GM12878 (cell line): ENCODE measurements at regions not wholly inside any gene's neighbourhood (a gene's known extent, or its start where the extent isn't known, plus 50 kb on each side); places are given as distances from the start of the nearest gene placed in this dataset.

Experiments used
- ATAC-seq: fragments of 200-7000 bp; cut with Tn5 transposase; 3 replicates; pipeline ENCODE4 v1.9.1; 2020; ENCODE audit warnings: mild to moderate bottlenecking, moderate library complexity
- BruUV-seq: library from RNA; stranded (reverse); fragments of 400-500 nt; replicated peaks from 2 replicates; lab custom pipeline; 2021; lab: Mats Ljungman, UMichigan
- CTCF ChIA-PET: fragments of 300-600 bp; sonication (Branson Sonifier 250); formaldehyde crosslinking; extraction: SDS; loops from one replicate; lab custom pipeline; 2021; ENCODE audit warnings: inconsistent platforms; lab: Yijun Ruan, JAX
- POLR2A ChIA-PET: fragments of 350-600 bp; formaldehyde crosslinking; extraction: SDS; loops from one replicate; lab custom pipeline; 2021; ENCODE audit warnings: inconsistent platforms; lab: Charles Lee
- RAD21 ChIA-PET: fragments of 300-600 bp; sonication (Branson Sonifier 250); formaldehyde crosslinking; loops from one replicate; lab custom pipeline; 2023; ENCODE audit warnings: antibody characterized with exemption; ENCODE audit not compliant: unreplicated experiment; lab: Charles Lee
- SMC1A ChIA-PET: fragments of 300-600 bp; sonication (Branson Sonifier 250); formaldehyde crosslinking; loops from one replicate; lab custom pipeline; 2023; ENCODE audit not compliant: unreplicated experiment, uncharacterized antibody; lab: Charles Lee
- DNase-seq: peaks from one replicate; pipeline ENCODE4 v3.0.0-alpha.2; 2011; ENCODE audit warnings: low read depth, low spot score
- FAIRE-seq: peaks from 3 replicates; lab custom pipeline; 2011; peaks lifted over from hg19 to GRCh38; lab: Jason Lieb, UNC
- H2AFZ ChIP-seq: 2 replicates; pipeline ENCODE4 v1.6.0; 2011; ENCODE audit warnings: low read depth, low read length, control low read depth; ENCODE audit not compliant: control insufficient read depth
- H3K27ac ChIP-seq: 2 replicates; pipeline ENCODE4 v1.5.1; 2011; ENCODE audit warnings: control low read depth; ENCODE audit not compliant: control insufficient read depth, insufficient read depth
- H3K27me3 ChIP-seq, 2 experiments: replicated peaks in 1 of 2; 2 replicates each; pipeline versions ENCODE4 v1.6.0 to v1.6.1; 2011; ENCODE audit warnings: low read length in 1 of 2; ENCODE audit not compliant: control insufficient read depth in 2 of 2, insufficient read depth in 2 of 2
- H3K36me3 ChIP-seq, 2 experiments: 2 replicates each; pipeline ENCODE4 v1.5.1; 2011; ENCODE audit warnings: low read length in 1 of 2; ENCODE audit not compliant: control insufficient read depth in 2 of 2, insufficient read depth in 2 of 2
- H3K4me1 ChIP-seq: 2 replicates; pipeline ENCODE4 v1.6.1; 2011; ENCODE audit warnings: mild to moderate bottlenecking, low read length, moderate library complexity, mixed read lengths; ENCODE audit not compliant: control insufficient read depth, insufficient read depth
- H3K4me2 ChIP-seq: 2 replicates; pipeline ENCODE4 v1.6.0; 2011; ENCODE audit warnings: control low read depth; ENCODE audit not compliant: control insufficient read depth, insufficient read depth
- H3K4me3 ChIP-seq: fragments of 200-600 bp; sonication (generic); 2 replicates; pipeline ENCODE4 v1.5.1; 2016
- H3K79me2 ChIP-seq: 2 replicates; pipeline ENCODE4 v1.6.0; 2011; ENCODE audit warnings: low read length; ENCODE audit not compliant: control insufficient read depth, insufficient read depth
- H3K9ac ChIP-seq: 2 replicates; pipeline ENCODE4 v1.8.0; 2011; ENCODE audit warnings: low read length, control low read depth, mixed read lengths; ENCODE audit not compliant: control insufficient read depth, insufficient read depth
- H3K9me3 ChIP-seq: replicated peaks from 3 replicates; pipeline ENCODE4 v1.5.1; 2011; ENCODE audit warnings: mild to moderate bottlenecking, low read length; ENCODE audit not compliant: control insufficient read depth, insufficient read depth
- H4K20me1 ChIP-seq: 2 replicates; pipeline ENCODE4 v1.6.0; 2011; ENCODE audit not compliant: control insufficient read depth, insufficient read depth
- BCL11A ChIP-seq: IDR thresholded peaks from 2 replicates; pipeline ENCODE4 v1.6.1; 2011; ENCODE audit warnings: low read depth, low read length
- BRCA1 ChIP-seq: IDR thresholded peaks from 2 replicates; pipeline ENCODE4 v1.6.1; 2011; ENCODE audit warnings: low read depth, low read length, improper control_type of control experiment
- CHD2 ChIP-seq: IDR thresholded peaks from 2 replicates; pipeline ENCODE4 v1.6.1; 2011; ENCODE audit warnings: low read depth, low read length, improper control_type of control experiment, borderline replicate concordance
- CREB1 ChIP-seq: IDR thresholded peaks from 2 replicates; pipeline ENCODE4 v1.6.1; 2012; ENCODE audit warnings: low read depth, mild to moderate bottlenecking, inconsistent platforms
- ESRRA ChIP-seq: IDR thresholded peaks from 2 replicates; pipeline ENCODE4 v1.6.1; 2012; ENCODE audit warnings: mild to moderate bottlenecking, low read length, improper control_type of control experiment
- FOXM1 ChIP-seq: IDR thresholded peaks from 2 replicates; pipeline ENCODE4 v1.6.1; 2012; ENCODE audit warnings: low read depth, mild to moderate bottlenecking, inconsistent platforms, low read length, moderate library complexity
- GATAD2B ChIP-seq: fragments of 450-650 bp; conservative IDR thresholded peaks from 2 replicates; pipeline ENCODE4 v1.6.1; 2017; ENCODE audit warnings: low read depth, mild to moderate bottlenecking, moderate library complexity
- NFIC ChIP-seq: IDR thresholded peaks from 2 replicates; pipeline ENCODE4 v1.6.1; 2012; ENCODE audit warnings: low read depth, mild to moderate bottlenecking, inconsistent platforms, low read length, moderate library complexity
- NFYA ChIP-seq: IDR thresholded peaks from 2 replicates; pipeline ENCODE4 v1.6.1; 2011; ENCODE audit warnings: low read depth, mild to moderate bottlenecking, low read length, improper control_type of control experiment, borderline replicate concordance
- POLR2A ChIP-seq: IDR thresholded peaks from 2 replicates; pipeline ENCODE4 v1.6.1; 2011; ENCODE audit warnings: low read depth, mild to moderate bottlenecking, low read length
- TCF7 ChIP-seq: IDR thresholded peaks from 2 replicates; pipeline ENCODE4 v1.6.1; 2014; ENCODE audit warnings: antibody characterized with exemption, borderline replicate concordance
- ZZZ3 ChIP-seq: IDR thresholded peaks from 2 replicates; pipeline ENCODE4 v1.6.1; 2011; ENCODE audit warnings: low read depth; ENCODE audit not compliant: control insufficient read depth, insufficient read length
- in situ Hi-C: fragments of 300-500 bp; cut with MboI; formaldehyde crosslinking; loops from 9 replicates; pipeline ENCODE4 v1.14.3; 2018; ENCODE audit warnings: mixed read lengths
- intact Hi-C: fragments of 100-400 bp; cut with micrococcal nuclease; formaldehyde crosslinking; loops from one replicate; pipeline ENCODE4 v1.14.2; 2022; ENCODE audit not compliant: unreplicated experiment

GRCh38 chr1:168911370-168911769 lies 182.4 kb upstream of the DPT start:
- POLR2A ChIA-PET: interaction anchor here (0.7 kb wide), 1 partner anchor 176 kb away, joined by 5 read pairs; no protein-coding TSS in a partner anchor
- H3K79me2 ChIP-seq: no peaks in the 10 kb centered on the region
- H3K4me3 ChIP-seq: no peak overlapping the region
- no peaks in the 10 kb centered on the region for H4K20me1 ChIP-seq
- CTCF ChIA-PET: interaction anchor here (1.1 kb wide), 1 partner anchor 27 kb away, joined by 3 read pairs; no protein-coding TSS in a partner anchor
- H3K9me3 ChIP-seq: no peaks in the 10 kb centered on the region
- no peak for DNase-seq
- no TSS peak for BruUV-seq
- in situ Hi-C loops: no loop called here
- H3K9ac ChIP-seq: no peak overlapping the region
- no peaks in the 10 kb centered on the region; a peak in 1 of 4 replicates for H3K27me3 ChIP-seq
- FAIRE-seq: no peak
- ATAC-seq: no peak
- H3K4me1 ChIP-seq: no peaks in the 10 kb centered on the region
- no peak overlapping the region for H2AFZ ChIP-seq
- no peaks in the 10 kb centered on the region for H3K36me3 ChIP-seq
- TF ChIP-seq BCL11A: no peak
- TF ChIP-seq NFIC: no peak
- TF ChIP-seq FOXM1: no peak
- no peak for TF ChIP-seq BRCA1
- TF ChIP-seq ZZZ3: no peak
- TF ChIP-seq ESRRA: no peak
- no peak for TF ChIP-seq TCF7
- TF ChIP-seq CHD2: no peak
- no peak for TF ChIP-seq GATAD2B
- TF ChIP-seq CREB1: no peak
- no peak for TF ChIP-seq POLR2A
- TF ChIP-seq NFYA: no peak
- TF ChIP-seq, all 136 proteins: peak for 0
- no peak overlapping the region for H3K4me2 ChIP-seq
- intact Hi-C loops: no loop called here
- H3K27ac ChIP-seq: no peak overlapping the region
- ChIA-PET SMC1A (interaction anchor here (0.9 to 1.5 kb wide), 3 partner anchors 9 to 15 kb away, joined by 3 read pairs; no protein-coding TSS in a partner anchor), RAD21 (no interaction called here)
